ENCODE measurements at regions not wholly inside any gene's neighbourhood (a gene's known extent, or its start where the extent isn't known, plus 50 kb on each side); places are given as distances from the start of the nearest gene placed in this dataset.

GRCh38 chr7:125661006-125661405, 731.4 kb upstream of the POT1 start:
- TF ChIP-seq CTCF (IDR thresholded peaks at IDR 0.05) = no peak
- POLR2A ChIA-PET = no interaction called here
- CTCF ChIA-PET = no interaction called here

GRCh38 chr7:125654076-125654475, 724.5 kb upstream of the POT1 start:
- H3K27ac Mint-ChIP-seq = no peak overlapping the region
- Histone ChIP-seq H3K4me1 (ENCODE audit: insufficient read depth, low read length) (no peaks in the 10 kb centered on the region), H3K36me3 (ENCODE audit: insufficient read depth, low read length) (no peaks in the 10 kb centered on the region), H3K9me3 (ENCODE audit: control insufficient read depth in 1 of 2, insufficient read depth in 1 of 2, low read length in 2 of 2) (peaks cover 0 to 6% of the 10 kb centered on the region in 2 experiments), H3K27ac (ENCODE audit: low read depth in 1 of 2, low read length in 2 of 2) (no peak overlapping the region), H3K27me3 (ENCODE audit: control insufficient read depth in 1 of 2, insufficient read depth in 2 of 2, low read length in 2 of 2) (no peaks in the 10 kb centered on the region), H3K4me3 (ENCODE audit: low read length) (no peak overlapping the region)
- intact Hi-C loops (cut with DNase I, micrococcal nuclease) = no loop called here
- H3K36me3 Mint-ChIP-seq (ENCODE audit: low read depth) = no peaks in the 10 kb centered on the region
- peaks cover 7% of the 10 kb centered on the region for H3K9me3 Mint-ChIP-seq
- no peak for TF ChIP-seq CTCF (IDR thresholded peaks at IDR 0.05)
- ATAC-seq (ENCODE audit: poor library complexity) = no peak
- H3K4me3 Mint-ChIP-seq = no peak overlapping the region
- H3K27me3 Mint-ChIP-seq = no peaks in the 10 kb centered on the region
- H3K4me1 Mint-ChIP-seq (ENCODE audit: low read depth) = no peaks in the 10 kb centered on the region
- CTCF ChIA-PET = no interaction called here
- POLR2A ChIA-PET = no interaction called here
- DNase-seq = no peak

More at GRCh38 chr7:125661006-125661405, 731.4 kb upstream of the POT1 start:
- Histone ChIP-seq H3K9me3 (ENCODE audit: control insufficient read depth in 1 of 2, insufficient read depth in 1 of 2, low read length in 2 of 2) (peaks cover 0 to 6% of the 10 kb centered on the region in 2 experiments), H3K4me1 (ENCODE audit: insufficient read depth, low read length) (no peaks in the 10 kb centered on the region), H3K27me3 (ENCODE audit: control insufficient read depth in 1 of 2, insufficient read depth in 2 of 2, low read length in 2 of 2) (no peaks in the 10 kb centered on the region), H3K36me3 (ENCODE audit: insufficient read depth, low read length) (no peaks in the 10 kb centered on the region), H3K27ac (ENCODE audit: low read depth in 1 of 2, low read length in 2 of 2) (no peak overlapping the region), H3K4me3 (ENCODE audit: low read length) (no peak overlapping the region)
- no peaks in the 10 kb centered on the region for H3K4me1 Mint-ChIP-seq (ENCODE audit: low read depth)
- no peaks in the 10 kb centered on the region for H3K36me3 Mint-ChIP-seq (ENCODE audit: low read depth)
- ATAC-seq (ENCODE audit: poor library complexity) (no peak), DNase-seq (no peak)
- intact Hi-C loops (cut with DNase I, micrococcal nuclease) = no loop called here
- H3K4me3 Mint-ChIP-seq = no peak overlapping the region
- no peaks in the 10 kb centered on the region for H3K27me3 Mint-ChIP-seq
- H3K27ac Mint-ChIP-seq = no peak overlapping the region
- peaks cover 8% of the 10 kb centered on the region for H3K9me3 Mint-ChIP-seq

DNA sequence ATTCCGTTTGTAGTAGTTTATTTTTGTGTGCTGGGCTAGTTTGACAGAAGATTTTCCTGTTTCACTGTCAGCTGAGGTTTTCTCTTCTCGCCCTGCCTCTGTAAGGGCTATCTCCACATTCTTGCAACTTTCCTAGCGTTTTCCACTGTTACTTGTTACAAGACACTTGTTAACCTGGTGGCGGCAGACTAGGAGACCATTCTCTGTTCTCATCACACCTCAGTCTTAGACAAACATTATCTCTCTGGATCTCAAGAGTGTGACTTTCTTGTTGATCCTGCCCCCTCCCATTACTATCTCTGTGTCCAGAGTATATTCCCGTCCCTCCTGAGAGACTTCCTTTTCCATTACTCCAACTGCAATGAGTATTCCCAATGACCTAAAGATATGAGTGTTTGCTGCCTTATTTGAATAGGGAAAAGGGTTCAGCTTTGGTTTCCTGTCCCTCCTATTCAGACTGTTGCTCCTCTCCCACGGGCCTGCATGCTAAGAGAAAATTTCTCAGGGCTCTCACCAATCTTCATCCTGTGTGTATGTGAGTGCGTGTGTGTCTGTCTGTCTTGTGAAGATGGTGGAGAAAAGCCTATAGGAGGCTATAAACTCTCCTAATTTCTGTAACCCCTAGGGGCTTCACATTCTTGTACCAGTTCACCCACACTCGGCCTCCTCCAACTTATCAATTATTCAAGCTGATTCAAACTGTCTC, 722.4 kb upstream of the POT1 start:
- ATAC-seq (ENCODE audit: poor library complexity) = no peak
- no peaks in the 10 kb centered on the region for H3K4me1 ChIP-seq (ENCODE audit: insufficient read depth, low read length)
- peaks cover 3% of the 10 kb centered on the region for H3K9me3 Mint-ChIP-seq
- no peaks in the 10 kb centered on the region for H3K27me3 ChIP-seq (ENCODE audit: control insufficient read depth in 1 of 2, insufficient read depth in 2 of 2, low read length in 2 of 2)
- no peak for TF ChIP-seq CTCF (IDR thresholded peaks at IDR 0.05)
- H3K27ac Mint-ChIP-seq = no peak overlapping the region
- no peak overlapping the region for H3K4me3 ChIP-seq (ENCODE audit: low read length)
- H3K4me1 Mint-ChIP-seq (ENCODE audit: low read depth) = no peaks in the 10 kb centered on the region
- no peak for DNase-seq
- ChIA-PET CTCF (no interaction called here), POLR2A (no interaction called here)
- H3K27ac ChIP-seq (ENCODE audit: low read depth in 1 of 2, low read length in 2 of 2) = no peak overlapping the region
- no peaks in the 10 kb centered on the region for H3K36me3 ChIP-seq (ENCODE audit: insufficient read depth, low read length)
- intact Hi-C loops (cut with DNase I, micrococcal nuclease) = no loop called here
- H3K27me3 Mint-ChIP-seq = no peaks in the 10 kb centered on the region
- no peaks in the 10 kb centered on the region for H3K9me3 ChIP-seq (ENCODE audit: control insufficient read depth in 1 of 2, insufficient read depth in 1 of 2, low read length in 2 of 2)
- no peak overlapping the region for H3K4me3 Mint-ChIP-seq
- H3K36me3 Mint-ChIP-seq (ENCODE audit: low read depth) = no peaks in the 10 kb centered on the region

All from CD4-positive, alpha-beta T cell (primary cell).